ENCODE measurements at regions not wholly inside any gene's neighbourhood (a gene's known extent, or its start where the extent isn't known, plus 50 kb on each side); places are given as distances from the start of the nearest gene placed in this dataset.

GRCh38 chr5:15245913-15246312 is 254.1 kb upstream of the FBXL7 start:
- TF ChIP-seq, protein P1, sequence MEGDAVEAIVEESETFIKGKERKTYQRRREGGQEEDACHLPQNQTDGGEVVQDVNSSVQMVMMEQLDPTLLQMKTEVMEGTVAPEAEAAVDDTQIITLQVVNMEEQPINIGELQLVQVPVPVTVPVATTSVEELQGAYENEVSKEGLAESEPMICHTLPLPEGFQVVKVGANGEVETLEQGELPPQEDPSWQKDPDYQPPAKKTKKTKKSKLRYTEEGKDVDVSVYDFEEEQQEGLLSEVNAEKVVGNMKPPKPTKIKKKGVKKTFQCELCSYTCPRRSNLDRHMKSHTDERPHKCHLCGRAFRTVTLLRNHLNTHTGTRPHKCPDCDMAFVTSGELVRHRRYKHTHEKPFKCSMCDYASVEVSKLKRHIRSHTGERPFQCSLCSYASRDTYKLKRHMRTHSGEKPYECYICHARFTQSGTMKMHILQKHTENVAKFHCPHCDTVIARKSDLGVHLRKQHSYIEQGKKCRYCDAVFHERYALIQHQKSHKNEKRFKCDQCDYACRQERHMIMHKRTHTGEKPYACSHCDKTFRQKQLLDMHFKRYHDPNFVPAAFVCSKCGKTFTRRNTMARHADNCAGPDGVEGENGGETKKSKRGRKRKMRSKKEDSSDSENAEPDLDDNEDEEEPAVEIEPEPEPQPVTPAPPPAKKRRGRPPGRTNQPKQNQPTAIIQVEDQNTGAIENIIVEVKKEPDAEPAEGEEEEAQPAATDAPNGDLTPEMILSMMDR (IDR thresholded peaks at IDR 0.05; ENCODE audit: low read depth, low read length, poor library complexity, severe bottlenecking): no peak
- no peak for TF ChIP-seq EZH2phosphoT487 (IDR thresholded peaks at IDR 0.05; ENCODE audit: borderline replicate concordance, low read length)

Data from DOHH2 (cell line).